MM.1S (cell line): ENCODE measurements at regions not wholly inside any gene's neighbourhood (a gene's known extent, or its start where the extent isn't known, plus 50 kb on each side); places are given as distances from the start of the nearest gene placed in this dataset.

Experiments
- DNase-seq: peaks from one replicate; pipeline ENCODE4 v3.0.0-alpha.2; 2015
- H2AFZ ChIP-seq: fragments of 300-600 bp; sonication (generic); 2 replicates; pipeline ENCODE4 v1.6.0; 2016; ENCODE audit warnings: antibody characterized with exemption, low read length
- H3F3A ChIP-seq: fragments of 300-600 bp; sonication (generic); 2 replicates; pipeline ENCODE4 v1.6.1; 2016; ENCODE audit warnings: mild to moderate bottlenecking, antibody characterized with exemption, low read length, moderate library complexity, mixed read lengths; ENCODE audit not compliant: insufficient read depth
- H3K27ac ChIP-seq: fragments of 300-600 bp; sonication (generic); 2 replicates; pipeline ENCODE4 v1.5.1; 2016; ENCODE audit warnings: mild to moderate bottlenecking, low read length
- H3K27me3 ChIP-seq: fragments of 300-600 bp; sonication (generic); replicated peaks from 2 replicates; pipeline ENCODE4 v1.6.0; 2016; ENCODE audit warnings: low read length; ENCODE audit not compliant: insufficient read depth
- H3K36me3 ChIP-seq: fragments of 300-600 bp; sonication (generic); replicated peaks from 2 replicates; pipeline ENCODE4 v1.6.1; 2016; ENCODE audit warnings: mild to moderate bottlenecking, low read length, mixed read lengths; ENCODE audit not compliant: insufficient read depth
- H3K4me1 ChIP-seq: fragments of 300-600 bp; sonication (generic); 2 replicates; pipeline ENCODE4 v1.6.1; 2016; ENCODE audit warnings: low read length, mixed read lengths
- H3K4me2 ChIP-seq: fragments of 300-600 bp; sonication (generic); 2 replicates; pipeline ENCODE4 v1.6.0; 2016; ENCODE audit warnings: low read depth, low read length
- H3K4me3 ChIP-seq: fragments of 300-600 bp; sonication (generic); 2 replicates; pipeline ENCODE4 v1.5.1; 2016; ENCODE audit warnings: low read length, mixed read lengths
- H3K79me2 ChIP-seq: fragments of 300-600 bp; sonication (generic); 2 replicates; pipeline ENCODE4 v1.6.1; 2016; ENCODE audit warnings: mixed run types, low read length, mixed read lengths
- H3K9ac ChIP-seq: fragments of 300-600 bp; sonication (generic); 2 replicates; pipeline ENCODE4 v1.6.1; 2016; ENCODE audit warnings: low read length, mixed read lengths
- H3K9me2 ChIP-seq: fragments of 300-600 bp; sonication (generic); replicated peaks from 2 replicates; pipeline ENCODE4 v1.6.1; 2016; ENCODE audit warnings: mild to moderate bottlenecking, low read length, mixed read lengths; ENCODE audit not compliant: insufficient read depth
- H3K9me3 ChIP-seq: fragments of 300-600 bp; sonication (generic); replicated peaks from 2 replicates; pipeline ENCODE4 v1.6.1; 2016; ENCODE audit warnings: mild to moderate bottlenecking, low read length, mixed read lengths; ENCODE audit not compliant: insufficient read depth
- H4K20me1 ChIP-seq: fragments of 300-600 bp; sonication (generic); 2 replicates; pipeline ENCODE4 v1.6.1; 2016; ENCODE audit warnings: mild to moderate bottlenecking, low read length, moderate library complexity, mixed read lengths; ENCODE audit not compliant: insufficient read depth
- CTCF ChIP-seq: fragments of 300-600 bp; sonication (generic); IDR thresholded peaks from 2 replicates; pipeline ENCODE4 v1.5.1; 2016; ENCODE audit warnings: antibody characterized with exemption, low read length, mixed read lengths
- EZH2 ChIP-seq: fragments of 300-600 bp; sonication (generic); optimal IDR thresholded peaks from 2 replicates; pipeline ENCODE3; 2017; ENCODE audit warnings: low read depth, mild to moderate bottlenecking, antibody characterized with exemption, low read length, mixed read lengths
- EZH2phosphoT487 ChIP-seq: fragments of 300-600 bp; sonication (generic); IDR thresholded peaks from 2 replicates; pipeline ENCODE4 v1.6.1; 2018; ENCODE audit warnings: antibody characterized with exemption, low read length

DNA sequence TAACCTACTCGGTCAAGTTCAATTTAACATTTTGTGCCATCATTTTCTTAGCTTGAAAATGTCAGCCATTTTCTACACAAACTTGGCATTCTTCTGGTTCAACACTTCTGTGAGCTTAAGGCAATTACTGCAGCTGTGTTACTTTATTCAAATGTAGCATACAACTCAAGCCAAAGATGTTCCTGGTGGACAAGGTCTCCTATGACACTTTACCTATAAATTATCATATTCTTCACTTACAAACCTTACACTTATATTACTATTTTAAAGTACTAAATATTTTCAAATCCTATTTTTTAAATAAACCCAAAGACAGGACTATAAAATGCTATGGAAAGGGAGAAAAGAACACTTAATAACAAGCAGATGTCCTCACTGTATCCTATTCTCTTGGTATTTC is 1045.3 kb downstream of the TSN start:
- no peak for DNase-seq
- no peaks in the 10 kb centered on the region for H3K9me2 ChIP-seq
- H4K20me1 ChIP-seq = no peaks in the 10 kb centered on the region
- TF ChIP-seq CTCF (no peak), EZH2 (no peak), EZH2phosphoT487 (no peak)
- H3K9me3 ChIP-seq = no peaks in the 10 kb centered on the region
- H3K36me3 ChIP-seq = no peaks in the 10 kb centered on the region
- no peaks in the 10 kb centered on the region for H3K27me3 ChIP-seq
- H3F3A ChIP-seq = no peaks in the 10 kb centered on the region
- H3K27ac ChIP-seq = no peak overlapping the region
- no peak overlapping the region for H3K4me3 ChIP-seq
- H3K4me1 ChIP-seq = no peaks in the 10 kb centered on the region
- H3K9ac ChIP-seq = no peak overlapping the region
- no peaks in the 10 kb centered on the region for H3K79me2 ChIP-seq
- no peak overlapping the region for H3K4me2 ChIP-seq
- H2AFZ ChIP-seq = no peak overlapping the region

GRCh38 chr2:122804494-122804893 is 1049.0 kb downstream of the TSN start:
- H3K27ac ChIP-seq = no peak overlapping the region
- no peaks in the 10 kb centered on the region for H4K20me1 ChIP-seq
- no peaks in the 10 kb centered on the region for H3F3A ChIP-seq
- H3K36me3 ChIP-seq = no peaks in the 10 kb centered on the region
- H3K4me2 ChIP-seq = no peak overlapping the region
- no peaks in the 10 kb centered on the region for H3K27me3 ChIP-seq
- H3K9me2 ChIP-seq = no peaks in the 10 kb centered on the region
- no peak overlapping the region for H3K4me3 ChIP-seq
- DNase-seq = no peak
- H2AFZ ChIP-seq = no peak overlapping the region
- H3K9ac ChIP-seq = no peak overlapping the region
- no peaks in the 10 kb centered on the region for H3K9me3 ChIP-seq
- no peaks in the 10 kb centered on the region for H3K79me2 ChIP-seq
- no peak for TF ChIP-seq EZH2phosphoT487
- no peak for TF ChIP-seq EZH2
- no peak for TF ChIP-seq CTCF
- no peaks in the 10 kb centered on the region for H3K4me1 ChIP-seq

- Histone ChIP-seq H3K9ac (no peak overlapping the region), H3K27me3 (no peaks in the 10 kb centered on the region), H3K36me3 (no peaks in the 10 kb centered on the region), H3K79me2 (no peaks in the 10 kb centered on the region), H4K20me1 (no peaks in the 10 kb centered on the region), H3K9me3 (no peaks in the 10 kb centered on the region), H3K27ac (no peak overlapping the region), H3K4me2 (no peak overlapping the region), H2AFZ (no peak overlapping the region), H3K9me2 (no peaks in the 10 kb centered on the region), H3K4me1 (no peaks in the 10 kb centered on the region), H3K4me3 (no peak overlapping the region), H3F3A (no peaks in the 10 kb centered on the region)
- no peak for TF ChIP-seq EZH2phosphoT487
- no peak for TF ChIP-seq CTCF
- no peak for TF ChIP-seq EZH2
- no peak for DNase-seq
Measured at GRCh38 chr2:122805346-122805745, 1049.9 kb downstream of the TSN start.
